ENCODE measurements at regions not wholly inside any gene's neighbourhood (a gene's known extent, or its start where the extent isn't known, plus 50 kb on each side); places are given as distances from the start of the nearest gene placed in this dataset.

DNA sequence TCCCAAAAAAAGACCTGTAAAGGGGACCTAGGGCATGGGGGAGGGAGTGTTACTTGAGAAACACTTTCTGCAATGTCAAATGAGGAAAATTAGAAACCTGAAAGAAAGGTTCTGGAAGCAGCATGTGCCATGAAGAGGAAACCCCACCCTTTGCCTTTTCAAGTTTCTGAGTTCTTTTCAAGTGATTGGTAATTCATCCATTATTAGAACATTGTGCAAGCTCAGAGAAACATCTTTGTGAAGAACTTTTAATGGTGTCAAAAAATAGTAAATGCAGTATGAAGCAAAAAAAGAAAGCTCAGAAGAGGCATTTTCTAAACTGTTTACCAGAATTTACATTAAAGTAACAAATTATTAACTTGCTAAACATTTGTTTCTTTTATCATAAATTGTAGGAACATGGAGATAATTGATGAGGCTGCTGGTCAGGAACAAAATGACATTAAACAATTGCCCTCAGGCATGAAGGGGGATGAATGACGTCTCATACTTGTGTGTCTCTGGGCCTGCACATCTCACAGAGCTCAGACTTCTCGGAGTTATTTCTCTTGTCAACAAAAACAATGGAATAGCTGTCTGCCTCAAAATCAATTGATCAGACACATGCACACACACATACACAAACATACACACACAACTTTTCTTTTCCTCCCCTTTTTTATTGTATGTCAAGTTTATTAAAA, 1946.0 kb upstream of the CDH6 start:
- no peaks in the 10 kb centered on the region for H3K79me2 ChIP-seq (ENCODE audit: control insufficient read depth in 1 of 2, insufficient read depth in 2 of 2, low read length in 2 of 2)

More for the DNA sequence above, 1946.0 kb upstream of the CDH6 start:
- CTCF ChIA-PET (ENCODE audit: partially characterized antibody), result interaction anchor here (1.1 kb wide), 1 partner anchor 140 kb away, joined by 3 read pairs; no protein-coding TSS in a partner anchor
- Histone ChIP-seq H4K20me1 (replicated peaks in 1 of 2; ENCODE audit: control insufficient read depth in 1 of 2, insufficient read depth in 2 of 2, low read length in 2 of 2) (no peaks in the 10 kb centered on the region), H2BK5ac (ENCODE audit: low read depth, low read length) (no peak overlapping the region), H3K23me2 (ENCODE audit: low read depth, low read length) (no peaks in the 10 kb centered on the region), H2BK12ac (ENCODE audit: low read depth, low read length) (no peak overlapping the region), H3K9me3 (ENCODE audit: insufficient read depth in 2 of 2, low read depth in 1 of 2, low read length in 1 of 2) (no peaks in the 10 kb centered on the region), H2AFZ (ENCODE audit: low read length) (no peak overlapping the region), H3K27ac (ENCODE audit: low read depth, low read length) (no peak overlapping the region), H4K91ac (replicated peaks; ENCODE audit: insufficient read length, low read length) (no peak overlapping the region), H3K14ac (ENCODE audit: insufficient read length) (no peak overlapping the region), H2BK15ac (ENCODE audit: low read length) (no peak overlapping the region), H3K4me1 (replicated peaks in 1 of 4; ENCODE audit: control insufficient read depth in 3 of 4, insufficient read depth in 4 of 4, low read length in 3 of 4) (no peaks in the 10 kb centered on the region; a peak in 1 of 7 replicates), H3K79me1 (ENCODE audit: low read depth, low read length) (no peaks in the 10 kb centered on the region), H4K8ac (ENCODE audit: extremely low read depth, insufficient read depth, low read length) (no peak overlapping the region), H3K23ac (ENCODE audit: insufficient read length) (no peak overlapping the region), H4K5ac (ENCODE audit: insufficient read length, low read depth, low read length) (no peak overlapping the region), H3K36me3 (ENCODE audit: control insufficient read depth in 2 of 4, insufficient read depth in 4 of 4, low read length in 3 of 4) (no peaks in the 10 kb centered on the region), H3K9ac (replicated peaks in 1 of 4; ENCODE audit: extremely low read depth in 1 of 4, low read depth in 3 of 4, low read length in 3 of 4) (no peak overlapping the region), H2BK120ac (replicated peaks; ENCODE audit: low read depth, low read length) (no peak overlapping the region), H3K4me3 (ENCODE audit: extremely low read depth in 1 of 4, insufficient read depth in 2 of 4, low read depth in 3 of 4, low read length in 4 of 4) (no peak overlapping the region), H2AK5ac (ENCODE audit: low read depth, low read length) (no peak overlapping the region), H3K4ac (replicated peaks; ENCODE audit: insufficient read length, low read depth, low read length) (no peak overlapping the region), H3K56ac (replicated peaks; ENCODE audit: insufficient read length, low read depth, low read length) (no peak overlapping the region), H3K4me2 (ENCODE audit: insufficient read depth in 1 of 2, low read depth in 2 of 2, low read length in 2 of 2) (no peak overlapping the region), H3K27me3 (replicated peaks in 1 of 4; ENCODE audit: control insufficient read depth in 3 of 4, extremely low read depth in 1 of 4, insufficient read depth in 3 of 4, low read length in 3 of 4) (no peaks in the 10 kb centered on the region), H3K18ac (ENCODE audit: extremely low read depth, low read length) (no peak overlapping the region), H2BK20ac (ENCODE audit: low read length) (no peak overlapping the region)
- POLR2A ChIA-PET (ENCODE audit: partially characterized antibody), result no interaction called here
- 95% methylated on average over 2 of the region's 2 CpGs; no CpG with 5 or more reads in 1 of the 2 experiments for WGBS, 2 experiments (ENCODE audit: extremely low coverage in 1 of 2, insufficient coverage in 1 of 2, insufficient read length in 1 of 2, insufficient replicate concordance in 2 of 2, low coverage in 1 of 2, low lambda C conversion rate in 2 of 2, missing lambda C conversion rate in 1 of 2)
- no peak for FAIRE-seq
- TF ChIP-seq HDAC2 (IDR thresholded peaks at IDR 0.05; ENCODE audit: borderline replicate concordance in 1 of 2, low read depth in 2 of 2, low read length in 2 of 2), result no peak
- no peak for TF ChIP-seq JUN (IDR thresholded peaks at IDR 0.05; ENCODE audit: low read depth, low read length)
- TF ChIP-seq POLR2A (IDR thresholded peaks at IDR 0.05; ENCODE audit: control extremely low read depth in 1 of 2, low read depth in 2 of 2, low read length in 2 of 2), result no peak
- no peak for TF ChIP-seq EZH2 (IDR thresholded peaks at IDR 0.05; ENCODE audit: low read depth, low read length, severe bottlenecking)
- no peak for TF ChIP-seq TCF12 (IDR thresholded peaks at IDR 0.05; ENCODE audit: low read depth, low read length)
- no peak for TF ChIP-seq SIX5 (IDR thresholded peaks at IDR 0.05; ENCODE audit: low read depth, low read length)
- no peak for TF ChIP-seq HDAC6 (IDR thresholded peaks at IDR 0.05; ENCODE audit: low read depth, low read length)
- TF ChIP-seq CEBPB (IDR thresholded peaks at IDR 0.05; ENCODE audit: low read depth, low read length), result no peak
- TF ChIP-seq MAFK (IDR thresholded peaks at IDR 0.05; ENCODE audit: low read depth, low read length), result no peak
- TF ChIP-seq YY1 (IDR thresholded peaks at IDR 0.05; ENCODE audit: low read depth, low read length), result no peak
- no peak for TF ChIP-seq CBX8 (IDR thresholded peaks at IDR 0.05; ENCODE audit: borderline replicate concordance, low read depth, low read length)
- no peak for TF ChIP-seq KDM4A (IDR thresholded peaks at IDR 0.05; ENCODE audit: low read depth, low read length, severe bottlenecking)
- no peak for DNase-seq (ENCODE audit: low read depth in 1 of 2, low spot score in 2 of 2)

Data from H1 (cell line).